Breast epithelium (tissue), 3 donors: ENCODE measurements at regions not wholly inside any gene's neighbourhood (a gene's known extent, or its start where the extent isn't known, plus 50 kb on each side); places are given as distances from the start of the nearest gene placed in this dataset.

Experiments
- POLR2A ChIP-seq: fragments of 450-650 bp; IDR thresholded peaks from one replicate; pipeline ENCODE4 v1.6.1; 2016; ENCODE audit warnings: antibody characterized with exemption, mild to moderate bottlenecking, moderate library complexity
- POLR2AphosphoS5 ChIP-seq, 3 donors: sonication (generic); formaldehyde crosslinking; IDR thresholded peaks; one replicate each; pipeline ENCODE4 v1.6.1; 2017; ENCODE audit warnings: antibody characterized with exemption in 3 of 3
- TF ChIP-seq, protein P1 (sequence below), 3 donors: fragments of 450-650 bp; IDR thresholded peaks; one replicate each; pipeline ENCODE4 v1.5.1; 2016 to 2017; ENCODE audit warnings: antibody characterized with exemption in 3 of 3, mild to moderate bottlenecking in 3 of 3, moderate library complexity in 3 of 3

DNA sequence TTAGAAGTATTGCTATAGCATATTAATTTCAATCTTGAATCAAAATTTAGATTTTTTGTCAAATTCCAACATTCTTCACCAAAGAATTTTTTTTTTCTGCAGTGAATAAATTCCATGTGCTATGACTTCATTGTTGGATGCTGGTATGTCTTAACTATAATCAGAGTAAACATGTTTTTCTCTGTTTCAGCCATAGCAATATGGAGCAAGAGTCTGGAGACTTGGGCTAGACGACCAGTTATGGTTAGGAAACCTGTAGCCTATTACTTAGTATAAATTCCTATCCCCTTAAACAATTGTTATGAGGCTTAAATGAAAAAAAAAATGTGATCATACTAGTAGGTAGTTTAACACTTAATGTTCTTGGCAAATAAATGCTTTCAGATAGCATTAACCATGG lies 431.9 kb upstream of the FRG2C start:
- TF ChIP-seq, protein P1, sequence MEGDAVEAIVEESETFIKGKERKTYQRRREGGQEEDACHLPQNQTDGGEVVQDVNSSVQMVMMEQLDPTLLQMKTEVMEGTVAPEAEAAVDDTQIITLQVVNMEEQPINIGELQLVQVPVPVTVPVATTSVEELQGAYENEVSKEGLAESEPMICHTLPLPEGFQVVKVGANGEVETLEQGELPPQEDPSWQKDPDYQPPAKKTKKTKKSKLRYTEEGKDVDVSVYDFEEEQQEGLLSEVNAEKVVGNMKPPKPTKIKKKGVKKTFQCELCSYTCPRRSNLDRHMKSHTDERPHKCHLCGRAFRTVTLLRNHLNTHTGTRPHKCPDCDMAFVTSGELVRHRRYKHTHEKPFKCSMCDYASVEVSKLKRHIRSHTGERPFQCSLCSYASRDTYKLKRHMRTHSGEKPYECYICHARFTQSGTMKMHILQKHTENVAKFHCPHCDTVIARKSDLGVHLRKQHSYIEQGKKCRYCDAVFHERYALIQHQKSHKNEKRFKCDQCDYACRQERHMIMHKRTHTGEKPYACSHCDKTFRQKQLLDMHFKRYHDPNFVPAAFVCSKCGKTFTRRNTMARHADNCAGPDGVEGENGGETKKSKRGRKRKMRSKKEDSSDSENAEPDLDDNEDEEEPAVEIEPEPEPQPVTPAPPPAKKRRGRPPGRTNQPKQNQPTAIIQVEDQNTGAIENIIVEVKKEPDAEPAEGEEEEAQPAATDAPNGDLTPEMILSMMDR (IDR thresholded peaks at IDR 0.05) = no peak
- TF ChIP-seq POLR2A (no peak), POLR2AphosphoS5 (IDR thresholded peaks at IDR 0.05) (no peak)
